Loucy (cell line): ENCODE measurements at regions not wholly inside any gene's neighbourhood (a gene's known extent, or its start where the extent isn't known, plus 50 kb on each side); places are given as distances from the start of the nearest gene placed in this dataset.

ENCODE experiments used
- H2AFZ ChIP-seq: fragments of 200-600 bp; sonication (generic); 2 replicates; pipeline ENCODE4 v1.6.0; 2016; ENCODE audit warnings: antibody characterized with exemption, mild to moderate bottlenecking, low read length, moderate library complexity
- H3F3A ChIP-seq: fragments of 200-600 bp; 2 replicates; pipeline ENCODE4 v1.6.0; 2016; ENCODE audit warnings: antibody characterized with exemption, low read depth, mild to moderate bottlenecking
- H3K27me3 ChIP-seq: fragments of 200-600 bp; sonication (generic); 2 replicates; pipeline ENCODE4 v1.6.1; 2014; ENCODE audit warnings: low read length, mild to moderate bottlenecking; ENCODE audit not compliant: insufficient read depth, poor library complexity, severe bottlenecking
- H3K36me3 ChIP-seq: fragments of 200-600 bp; sonication (generic); 2 replicates; pipeline ENCODE4 v1.6.1; 2016; ENCODE audit warnings: low read length; ENCODE audit not compliant: insufficient read depth
- H3K4me1 ChIP-seq: fragments of 200-600 bp; sonication (generic); 2 replicates; pipeline ENCODE4 v1.5.1; 2014; ENCODE audit warnings: low read length, mild to moderate bottlenecking; ENCODE audit not compliant: insufficient read depth, poor library complexity, severe bottlenecking
- H3K4me2 ChIP-seq: fragments of 200-600 bp; sonication (generic); 2 replicates; pipeline ENCODE4 v1.6.0; 2014; ENCODE audit warnings: antibody characterized with exemption, low read length, low read depth, mild to moderate bottlenecking; ENCODE audit not compliant: poor library complexity, severe bottlenecking
- H3K4me3 ChIP-seq: fragments of 200-600 bp; sonication (generic); 2 replicates; pipeline ENCODE4 v1.5.1; 2014; ENCODE audit warnings: low read length, mild to moderate bottlenecking, mixed read lengths; ENCODE audit not compliant: poor library complexity, severe bottlenecking
- H3K79me2 ChIP-seq: fragments of 200-600 bp; sonication (generic); 2 replicates; pipeline ENCODE4 v1.6.1; 2014; ENCODE audit warnings: low read length; ENCODE audit not compliant: insufficient read depth
- H3K9ac ChIP-seq: fragments of 200-600 bp; sonication (generic); 2 replicates; pipeline ENCODE4 v1.6.0; 2014; ENCODE audit warnings: mild to moderate bottlenecking, low read depth, low read length, moderate library complexity; ENCODE audit not compliant: poor library complexity, severe bottlenecking
- H3K9me2 ChIP-seq: fragments of 200-600 bp; sonication (generic); replicated peaks from 2 replicates; pipeline ENCODE4 v1.6.1; 2016; ENCODE audit warnings: low read depth, low read length, mixed read lengths
- H3K9me3 ChIP-seq: fragments of 200-600 bp; sonication (generic); 2 replicates; pipeline ENCODE4 v1.6.1; 2014; ENCODE audit warnings: mild to moderate bottlenecking, antibody characterized with exemption, low read length, low read depth; ENCODE audit not compliant: insufficient read depth
- H4K20me1 ChIP-seq: fragments of 200-600 bp; sonication (generic); 2 replicates; pipeline ENCODE4 v1.6.0; 2014; ENCODE audit warnings: antibody characterized with exemption, low read length, mild to moderate bottlenecking; ENCODE audit not compliant: insufficient read depth, poor library complexity, severe bottlenecking
- EZH2phosphoT487 ChIP-seq: fragments of 200-600 bp; IDR thresholded peaks from 2 replicates; pipeline ENCODE4 v1.6.1; 2018; ENCODE audit warnings: antibody characterized with exemption, mild to moderate bottlenecking, moderate library complexity, borderline replicate concordance
- TF ChIP-seq, protein P1 (sequence below): fragments of 200-600 bp; sonication (generic); conservative IDR thresholded peaks from 2 replicates; pipeline ENCODE4 v1.5.1; 2014; ENCODE audit warnings: mild to moderate bottlenecking, antibody characterized with exemption, low read length

DNA sequence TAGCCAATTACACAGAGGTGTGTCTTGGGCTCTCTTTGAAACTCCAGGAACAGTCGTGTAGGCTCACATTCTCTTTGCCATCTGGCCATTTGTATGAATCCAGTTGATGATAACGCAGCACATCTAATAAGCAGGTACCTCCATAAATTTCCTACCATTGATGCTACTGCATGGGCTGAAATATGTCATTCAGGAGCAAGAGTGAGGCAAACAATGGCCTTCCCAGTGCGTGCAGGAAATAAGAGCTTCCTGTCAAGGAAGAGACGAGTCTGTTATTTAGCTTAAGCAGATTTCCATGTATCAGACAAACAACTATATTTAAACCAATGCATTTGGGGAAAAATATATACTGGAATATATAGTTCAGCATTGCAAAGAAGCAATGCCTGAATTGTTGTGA is 102.1 kb upstream of the MXRA5 start:
- Histone ChIP-seq H2AFZ (no peak overlapping the region), H3K4me2 (no peak overlapping the region), H3K79me2 (no peaks in the 10 kb centered on the region), H3F3A (no peaks in the 10 kb centered on the region), H4K20me1 (no peaks in the 10 kb centered on the region), H3K4me1 (no peaks in the 10 kb centered on the region), H3K9me3 (no peaks in the 10 kb centered on the region), H3K27me3 (no peaks in the 10 kb centered on the region), H3K36me3 (no peaks in the 10 kb centered on the region), H3K9me2 (no peaks in the 10 kb centered on the region), H3K9ac (no peak overlapping the region), H3K4me3 (no peak overlapping the region)
- TF ChIP-seq, protein P1, sequence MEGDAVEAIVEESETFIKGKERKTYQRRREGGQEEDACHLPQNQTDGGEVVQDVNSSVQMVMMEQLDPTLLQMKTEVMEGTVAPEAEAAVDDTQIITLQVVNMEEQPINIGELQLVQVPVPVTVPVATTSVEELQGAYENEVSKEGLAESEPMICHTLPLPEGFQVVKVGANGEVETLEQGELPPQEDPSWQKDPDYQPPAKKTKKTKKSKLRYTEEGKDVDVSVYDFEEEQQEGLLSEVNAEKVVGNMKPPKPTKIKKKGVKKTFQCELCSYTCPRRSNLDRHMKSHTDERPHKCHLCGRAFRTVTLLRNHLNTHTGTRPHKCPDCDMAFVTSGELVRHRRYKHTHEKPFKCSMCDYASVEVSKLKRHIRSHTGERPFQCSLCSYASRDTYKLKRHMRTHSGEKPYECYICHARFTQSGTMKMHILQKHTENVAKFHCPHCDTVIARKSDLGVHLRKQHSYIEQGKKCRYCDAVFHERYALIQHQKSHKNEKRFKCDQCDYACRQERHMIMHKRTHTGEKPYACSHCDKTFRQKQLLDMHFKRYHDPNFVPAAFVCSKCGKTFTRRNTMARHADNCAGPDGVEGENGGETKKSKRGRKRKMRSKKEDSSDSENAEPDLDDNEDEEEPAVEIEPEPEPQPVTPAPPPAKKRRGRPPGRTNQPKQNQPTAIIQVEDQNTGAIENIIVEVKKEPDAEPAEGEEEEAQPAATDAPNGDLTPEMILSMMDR: no peak
- TF ChIP-seq EZH2phosphoT487: no peak

DNA sequence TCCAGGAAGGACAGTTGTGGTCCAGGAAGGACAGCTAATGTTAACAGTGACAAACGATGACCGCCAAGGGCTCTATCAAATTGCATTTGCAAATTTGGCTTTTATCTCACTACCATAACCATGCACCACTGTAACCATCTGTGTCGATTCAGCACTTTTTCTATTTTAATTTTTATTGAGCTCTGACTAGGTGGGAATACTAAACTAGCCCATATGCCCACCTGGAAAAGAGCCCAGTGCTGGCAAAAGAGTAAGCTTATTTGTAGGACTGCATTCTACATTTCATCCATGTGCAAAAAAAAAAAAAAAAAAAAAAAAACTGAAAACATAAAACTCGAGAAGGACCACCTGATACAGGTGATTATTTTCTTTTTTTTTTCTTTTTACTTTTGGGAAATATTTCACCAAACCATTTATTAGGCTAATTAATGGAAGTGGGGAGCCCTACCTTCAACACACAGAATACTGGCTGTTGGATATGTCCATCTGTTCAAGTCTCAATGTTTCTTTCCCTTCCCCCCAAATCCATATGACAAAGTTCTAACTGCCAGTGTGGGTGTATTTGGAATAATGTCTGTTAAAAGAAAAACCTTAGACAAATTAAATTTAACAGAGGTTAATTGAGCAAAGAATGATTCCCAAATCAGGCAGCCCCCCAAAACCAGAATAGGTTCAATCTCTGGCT is 99.5 kb upstream of the MXRA5 start:
- Histone ChIP-seq H3K36me3 (no peaks in the 10 kb centered on the region), H3K4me2 (no peak overlapping the region), H3K79me2 (no peaks in the 10 kb centered on the region), H2AFZ (no peak overlapping the region), H3K4me3 (no peak overlapping the region), H3K4me1 (no peaks in the 10 kb centered on the region), H4K20me1 (no peaks in the 10 kb centered on the region), H3K9me3 (no peaks in the 10 kb centered on the region), H3F3A (no peaks in the 10 kb centered on the region), H3K9ac (no peak overlapping the region), H3K9me2 (no peaks in the 10 kb centered on the region), H3K27me3 (no peaks in the 10 kb centered on the region)
- TF ChIP-seq, protein P1: no peak
- no peak for TF ChIP-seq EZH2phosphoT487

GRCh38 chrX:3443184-3443583 is 96.7 kb upstream of the MXRA5 start:
- no peaks in the 10 kb centered on the region for H3K9me2 ChIP-seq
- no peak for TF ChIP-seq EZH2phosphoT487
- TF ChIP-seq, protein P1: no peak
- H2AFZ ChIP-seq: no peak overlapping the region
- no peak overlapping the region for H3K4me3 ChIP-seq
- H3K79me2 ChIP-seq: no peaks in the 10 kb centered on the region
- H3K36me3 ChIP-seq: no peaks in the 10 kb centered on the region
- no peak overlapping the region for H3K9ac ChIP-seq
- H3K9me3 ChIP-seq: no peaks in the 10 kb centered on the region
- no peak overlapping the region for H3K4me2 ChIP-seq
- H4K20me1 ChIP-seq: no peaks in the 10 kb centered on the region
- no peaks in the 10 kb centered on the region for H3F3A ChIP-seq
- no peaks in the 10 kb centered on the region for H3K4me1 ChIP-seq
- no peaks in the 10 kb centered on the region for H3K27me3 ChIP-seq
